ENCODE measurements at regions not wholly inside any gene's neighbourhood (a gene's known extent, or its start where the extent isn't known, plus 50 kb on each side); places are given as distances from the start of the nearest gene placed in this dataset.

DNA sequence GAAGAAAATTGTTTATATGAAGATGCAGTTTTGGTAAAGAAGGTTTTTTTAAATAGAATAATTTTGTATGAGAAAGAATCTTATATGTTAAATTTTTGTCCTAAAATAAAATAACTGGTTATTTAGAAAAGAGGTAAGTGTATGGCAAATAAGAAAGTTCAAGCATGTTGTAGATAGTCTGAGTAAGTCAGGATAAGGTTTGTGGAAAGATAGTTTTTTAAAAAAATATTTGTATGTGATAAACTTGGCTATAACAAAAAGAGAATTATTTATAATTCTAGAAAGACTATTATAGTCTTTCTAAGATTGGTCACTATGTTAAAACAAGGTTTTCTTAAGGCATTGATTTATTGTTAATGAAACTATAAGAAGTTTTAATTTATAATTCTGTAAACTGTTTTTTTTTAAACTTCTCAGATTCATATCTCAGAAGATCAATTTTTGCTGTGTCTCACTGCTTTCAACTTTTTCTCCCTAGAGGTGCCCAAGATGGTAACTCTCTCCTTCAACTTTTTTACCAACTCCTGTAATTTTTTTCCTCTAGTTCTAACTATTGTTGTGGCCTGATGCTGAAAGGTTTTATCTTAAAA, 698.6 kb downstream of the CCSER2 start:
- TF ChIP-seq, protein P1, sequence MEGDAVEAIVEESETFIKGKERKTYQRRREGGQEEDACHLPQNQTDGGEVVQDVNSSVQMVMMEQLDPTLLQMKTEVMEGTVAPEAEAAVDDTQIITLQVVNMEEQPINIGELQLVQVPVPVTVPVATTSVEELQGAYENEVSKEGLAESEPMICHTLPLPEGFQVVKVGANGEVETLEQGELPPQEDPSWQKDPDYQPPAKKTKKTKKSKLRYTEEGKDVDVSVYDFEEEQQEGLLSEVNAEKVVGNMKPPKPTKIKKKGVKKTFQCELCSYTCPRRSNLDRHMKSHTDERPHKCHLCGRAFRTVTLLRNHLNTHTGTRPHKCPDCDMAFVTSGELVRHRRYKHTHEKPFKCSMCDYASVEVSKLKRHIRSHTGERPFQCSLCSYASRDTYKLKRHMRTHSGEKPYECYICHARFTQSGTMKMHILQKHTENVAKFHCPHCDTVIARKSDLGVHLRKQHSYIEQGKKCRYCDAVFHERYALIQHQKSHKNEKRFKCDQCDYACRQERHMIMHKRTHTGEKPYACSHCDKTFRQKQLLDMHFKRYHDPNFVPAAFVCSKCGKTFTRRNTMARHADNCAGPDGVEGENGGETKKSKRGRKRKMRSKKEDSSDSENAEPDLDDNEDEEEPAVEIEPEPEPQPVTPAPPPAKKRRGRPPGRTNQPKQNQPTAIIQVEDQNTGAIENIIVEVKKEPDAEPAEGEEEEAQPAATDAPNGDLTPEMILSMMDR (conservative IDR thresholded peaks at IDR 0.05; ENCODE audit: low read depth in 2 of 2): no peak
- TF ChIP-seq EZH2 (IDR thresholded peaks at IDR 0.05; ENCODE audit: low read depth, unreplicated experiment): no peak

All from GM23338 (cell line).